ENCODE measurements at regions not wholly inside any gene's neighbourhood (a gene's known extent, or its start where the extent isn't known, plus 50 kb on each side); places are given as distances from the start of the nearest gene placed in this dataset.
"Not testable (repeated sequence)": the region's sequence is repeated elsewhere in the genome, so short reads cannot be mapped to it uniquely, and the experiment has no call there.

DNA sequence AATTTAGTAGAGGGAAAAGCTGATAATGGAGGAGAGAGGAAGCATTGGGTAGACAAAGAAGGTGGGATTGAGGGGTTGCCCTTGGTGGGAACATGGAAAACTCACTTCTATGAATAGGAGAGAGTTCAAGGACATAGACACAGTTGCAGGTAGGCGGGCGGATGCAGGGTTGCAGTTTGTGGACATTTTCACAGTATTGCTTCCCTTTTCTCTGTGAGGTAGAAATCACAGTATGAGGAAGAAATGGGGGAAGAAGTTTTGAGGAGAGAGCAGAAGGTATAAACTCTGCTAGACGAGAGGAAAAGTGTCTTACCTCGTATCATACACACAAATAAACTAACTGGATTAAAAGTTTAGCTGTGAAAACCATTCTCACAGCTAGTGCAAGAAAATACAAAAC, 200.7 kb upstream of the ECI2 start:
- no peak for DNase-seq (ENCODE audit: low read depth, low spot score)

DNA sequence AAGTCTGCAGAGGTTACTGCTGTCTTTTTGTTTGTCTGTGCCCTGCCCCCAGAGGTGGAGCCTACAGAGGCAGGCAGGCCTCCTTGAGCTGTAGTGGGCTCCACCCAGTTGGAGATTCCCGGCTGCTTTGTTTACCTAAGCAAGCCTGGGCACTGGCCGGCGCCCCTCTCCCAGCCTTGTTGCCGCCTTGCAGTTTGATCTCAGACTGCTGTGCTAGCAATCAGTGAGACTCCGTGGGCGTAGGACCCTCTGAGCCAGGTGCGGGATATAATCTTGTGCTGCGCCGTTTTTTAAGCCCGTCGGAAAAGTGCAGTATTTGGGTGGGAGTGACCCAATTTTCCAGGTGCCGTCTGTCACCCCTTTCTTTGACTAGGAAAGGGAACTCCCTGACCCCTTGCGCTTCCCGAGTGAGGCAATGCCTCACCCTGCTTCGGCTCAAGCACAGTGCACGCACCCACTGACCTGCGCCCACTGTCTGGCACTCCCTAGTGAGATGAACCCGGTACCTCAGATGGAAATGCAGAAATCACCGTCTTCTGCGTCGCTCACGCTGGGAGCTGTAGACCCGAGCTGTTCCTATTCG, 198.9 kb upstream of the ECI2 start:
- not testable (repeated sequence) for DNase-seq (ENCODE audit: low read depth, low spot score)

DNA sequence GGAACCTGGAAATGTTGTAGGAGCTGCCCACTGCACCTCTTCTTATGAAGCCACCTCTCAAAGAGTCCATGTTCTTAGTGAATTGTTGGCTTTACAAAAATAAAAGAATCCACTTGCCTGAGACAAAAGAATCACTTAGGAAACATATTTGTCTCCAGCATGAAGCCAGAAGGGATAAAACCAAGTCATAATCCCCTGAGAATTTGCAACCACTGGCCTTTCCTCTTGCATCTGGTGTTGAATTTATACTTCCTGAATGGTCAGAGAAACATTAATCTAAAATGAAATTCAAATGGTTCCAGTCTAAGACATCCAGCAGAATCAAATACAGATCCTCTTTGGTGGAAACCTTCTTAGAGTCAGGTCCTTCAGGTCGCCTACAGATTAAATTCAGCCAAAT, 192.5 kb upstream of the ECI2 start:
- no peak for DNase-seq (ENCODE audit: low read depth, low spot score)

DNA sequence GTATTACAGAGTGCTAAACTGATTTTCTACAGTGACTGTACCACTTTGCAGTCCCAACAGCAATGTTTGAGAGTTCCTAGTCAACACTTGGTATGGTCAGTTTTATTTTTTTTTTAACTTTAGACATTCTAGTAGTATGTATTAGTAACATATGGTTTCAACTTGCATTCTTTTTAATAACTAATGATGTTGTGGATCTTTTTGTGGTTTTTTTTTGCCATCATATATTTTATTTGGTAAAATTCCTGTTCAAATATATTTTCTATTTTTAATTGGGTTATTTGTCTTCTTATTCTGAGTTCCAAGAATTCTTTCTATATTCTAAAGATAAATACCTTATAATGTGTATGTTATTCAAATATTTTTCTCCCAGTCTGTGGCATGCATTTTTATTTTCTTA, 189.4 kb upstream of the ECI2 start:
- DNase-seq (ENCODE audit: low read depth, low spot score) = no peak

DNA sequence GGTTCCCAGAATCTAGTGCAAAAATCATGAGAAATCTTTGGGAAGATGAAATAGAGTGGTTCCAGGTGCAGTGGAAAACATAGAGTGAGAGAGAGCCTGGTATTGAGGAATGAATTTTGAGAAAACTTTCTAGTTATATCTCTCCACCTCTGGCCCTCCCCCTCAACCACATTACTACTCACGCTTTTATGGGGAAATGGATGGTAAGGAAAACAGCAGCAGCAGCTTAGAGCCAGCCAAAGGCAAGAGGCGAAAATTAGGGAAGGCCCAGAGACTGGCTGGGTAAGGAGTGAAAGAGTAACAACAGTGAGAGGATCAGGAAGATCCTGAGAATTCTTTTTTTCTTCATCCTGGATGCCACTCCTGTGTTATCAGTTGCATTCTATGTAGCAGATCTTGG, 187.9 kb upstream of the ECI2 start:
- no peak for DNase-seq (ENCODE audit: low read depth, low spot score)

DNA sequence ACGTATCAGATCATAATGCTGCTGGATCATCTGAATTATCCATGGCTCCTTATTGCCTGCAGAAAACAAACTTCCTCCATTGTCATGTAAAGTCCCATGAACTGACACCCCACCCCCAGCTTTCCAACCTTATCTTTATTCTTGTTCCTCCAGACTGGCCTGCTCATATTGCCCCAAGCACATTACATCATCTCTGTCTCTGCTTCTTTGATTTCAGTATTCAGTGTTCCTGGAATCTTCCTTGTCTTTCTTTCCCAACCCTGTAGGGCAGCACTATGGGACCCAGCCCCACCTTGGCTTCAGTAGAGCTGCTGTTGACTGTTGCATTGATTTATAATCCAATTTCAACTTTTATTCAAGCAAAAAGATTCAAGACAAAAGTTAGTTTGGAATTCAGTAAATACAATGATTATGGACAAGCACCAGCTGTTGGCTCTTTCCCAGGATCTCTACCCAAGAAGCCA, 187.5 kb upstream of the ECI2 start:
- DNase-seq (ENCODE audit: low read depth, low spot score) = no peak

DNA sequence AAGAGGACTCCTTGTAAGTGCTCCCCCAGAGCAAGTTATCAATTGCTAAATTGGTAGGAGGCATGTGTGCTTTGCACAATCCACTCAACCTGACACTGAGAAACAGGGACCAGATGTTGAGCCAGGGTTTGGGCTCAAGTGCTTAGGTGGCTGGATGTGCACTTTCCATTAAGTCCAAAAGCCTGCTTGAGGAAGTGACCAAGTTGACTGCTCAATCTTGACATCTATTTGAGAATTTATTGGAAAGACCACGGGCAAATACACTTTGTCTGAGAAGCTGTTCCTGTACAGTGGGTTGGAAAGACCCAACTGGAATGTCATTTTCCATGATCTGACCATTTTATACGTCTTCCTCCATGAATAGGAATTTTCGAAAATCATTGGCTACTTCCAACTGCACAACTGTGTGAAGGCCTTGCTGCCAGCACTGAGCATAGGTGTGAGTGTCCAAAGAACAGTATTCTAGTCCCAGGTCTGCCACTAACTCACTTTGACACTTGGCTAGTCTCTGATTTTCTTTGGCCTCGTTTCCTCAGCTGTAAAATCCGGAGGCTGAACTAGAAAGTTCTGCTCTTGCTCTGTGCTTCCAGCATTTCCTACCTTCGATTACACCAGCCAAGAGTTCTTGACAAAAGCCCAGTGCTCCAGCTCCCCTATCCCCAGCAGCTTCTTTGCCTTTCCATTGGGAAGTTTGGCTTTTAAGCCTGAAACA, 186.9 kb upstream of the ECI2 start:
- no peak for DNase-seq (ENCODE audit: low read depth, low spot score)

DNA sequence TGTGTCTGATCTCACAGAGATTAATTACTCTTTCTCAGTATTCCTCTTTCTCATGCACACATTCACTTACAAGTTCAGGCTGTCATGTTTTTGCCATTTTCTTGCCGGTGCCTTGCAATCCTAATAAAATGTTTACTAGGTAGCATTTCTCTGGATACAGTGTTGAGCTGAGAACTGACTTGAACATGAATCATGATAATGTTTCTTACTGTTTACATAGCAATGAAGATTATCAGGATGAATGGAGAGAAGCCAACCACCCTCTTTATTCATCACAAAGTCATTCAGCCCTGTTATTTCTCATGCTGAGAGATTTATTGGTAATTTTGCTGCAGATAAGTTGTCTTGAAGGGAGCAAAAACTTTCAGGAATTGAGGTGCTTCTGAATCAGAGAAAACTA, 185.5 kb upstream of the ECI2 start:
- no peak for DNase-seq (ENCODE audit: low read depth, low spot score)

DNA sequence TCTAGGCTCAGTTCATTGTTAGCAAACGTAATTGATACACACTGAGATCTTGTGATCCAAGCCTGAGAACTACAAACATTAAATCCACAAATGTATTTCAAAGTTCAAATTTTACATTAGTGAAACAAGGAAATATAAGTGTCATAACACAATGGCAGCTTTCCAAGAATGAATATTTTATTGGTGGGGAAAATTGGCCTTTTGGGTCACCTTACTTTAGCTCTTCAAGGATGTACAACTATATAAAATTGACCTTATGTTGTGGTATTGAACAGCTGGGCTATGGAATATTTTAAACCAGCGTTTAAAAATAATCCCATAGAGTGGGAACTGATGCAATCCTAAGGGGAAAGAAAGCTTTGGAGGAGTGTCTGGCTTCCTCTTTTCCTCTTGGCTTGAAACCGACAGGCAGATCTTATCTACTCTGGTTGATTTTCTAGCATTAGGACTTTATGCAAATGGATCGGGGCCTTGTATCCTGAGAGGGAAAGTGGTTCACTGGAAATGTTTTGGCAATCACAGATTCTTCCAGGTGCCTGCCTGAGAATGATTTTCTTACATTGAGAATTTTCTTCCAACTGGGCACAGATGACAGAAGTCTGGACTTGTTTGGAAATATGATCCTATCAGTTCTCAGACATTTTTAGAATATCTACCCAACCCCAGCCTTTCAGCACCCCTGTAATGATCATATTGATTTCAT, 184.8 kb upstream of the ECI2 start:
- no peak for DNase-seq (ENCODE audit: low read depth, low spot score)

DNA sequence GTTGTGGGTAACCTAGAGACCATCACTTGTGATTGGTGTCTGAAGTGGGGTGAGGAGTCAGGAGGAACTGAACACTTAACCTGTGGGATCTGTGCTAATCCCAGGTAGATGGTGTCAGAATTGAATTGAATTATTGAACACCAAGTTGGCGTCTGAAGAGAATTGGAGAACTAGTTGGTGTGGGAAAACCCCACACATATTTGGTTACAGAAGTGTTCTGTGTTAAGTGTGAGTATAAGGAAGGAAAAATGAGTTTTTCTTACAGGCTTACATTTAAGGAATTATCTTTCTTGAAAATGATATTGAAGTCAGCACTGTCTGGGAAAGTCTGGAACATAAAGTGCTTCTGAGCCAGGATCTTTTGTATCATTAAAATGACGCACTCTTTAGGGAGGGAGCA, 182.9 kb upstream of the ECI2 start:
- no peak for DNase-seq (ENCODE audit: low read depth, low spot score)

DNA sequence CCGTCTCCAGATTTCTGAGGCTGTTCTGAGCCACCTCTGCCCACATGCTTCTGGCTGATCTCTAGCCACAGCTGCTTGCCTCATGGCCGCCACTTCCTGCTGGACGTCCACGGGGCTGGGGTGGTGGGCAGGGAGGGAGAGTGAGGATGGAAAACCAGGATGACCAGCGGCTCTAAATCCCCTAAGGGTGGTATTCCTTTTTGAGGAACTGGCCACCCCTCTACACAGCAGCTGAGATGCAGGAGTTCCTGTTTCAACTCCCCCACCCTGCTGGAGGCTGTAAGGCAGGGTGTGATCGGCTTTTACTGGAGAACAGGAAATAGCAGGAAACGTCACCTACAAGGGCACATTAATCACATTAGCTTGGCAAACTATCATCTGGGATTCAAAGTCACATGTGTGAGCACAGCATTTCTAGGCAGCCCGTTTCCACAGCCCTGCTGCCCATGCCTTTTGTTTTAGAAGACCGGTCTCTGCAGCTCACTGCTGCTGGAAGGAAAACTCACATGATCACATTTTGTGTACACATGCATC, 181.6 kb upstream of the ECI2 start:
- DNase-seq (ENCODE audit: low read depth, low spot score) = no peak

DNA sequence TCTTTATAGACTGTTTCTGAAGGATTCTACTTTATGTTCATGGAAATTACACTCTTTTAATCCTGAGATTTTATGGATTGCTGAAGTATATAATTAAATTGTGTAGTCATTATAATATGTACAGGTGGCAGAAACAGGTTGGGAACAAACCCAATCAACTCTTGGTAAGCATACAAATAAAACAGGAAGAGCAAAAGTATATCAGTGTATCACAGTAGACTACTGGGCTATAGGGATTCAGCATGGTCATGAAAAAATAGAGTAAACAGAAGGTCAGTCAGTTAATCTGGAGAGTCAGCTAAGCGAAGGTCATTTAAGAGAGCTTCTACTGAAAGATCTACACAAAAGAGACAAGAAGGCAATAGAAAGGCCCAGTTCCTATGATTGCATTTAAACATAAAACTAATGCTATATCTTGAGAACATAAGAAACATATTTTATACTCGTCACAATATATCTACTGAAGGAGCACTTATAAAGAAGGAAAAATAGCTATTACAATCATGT, 178.9 kb upstream of the ECI2 start:
- DNase-seq (ENCODE audit: low read depth, low spot score) = no peak

DNA sequence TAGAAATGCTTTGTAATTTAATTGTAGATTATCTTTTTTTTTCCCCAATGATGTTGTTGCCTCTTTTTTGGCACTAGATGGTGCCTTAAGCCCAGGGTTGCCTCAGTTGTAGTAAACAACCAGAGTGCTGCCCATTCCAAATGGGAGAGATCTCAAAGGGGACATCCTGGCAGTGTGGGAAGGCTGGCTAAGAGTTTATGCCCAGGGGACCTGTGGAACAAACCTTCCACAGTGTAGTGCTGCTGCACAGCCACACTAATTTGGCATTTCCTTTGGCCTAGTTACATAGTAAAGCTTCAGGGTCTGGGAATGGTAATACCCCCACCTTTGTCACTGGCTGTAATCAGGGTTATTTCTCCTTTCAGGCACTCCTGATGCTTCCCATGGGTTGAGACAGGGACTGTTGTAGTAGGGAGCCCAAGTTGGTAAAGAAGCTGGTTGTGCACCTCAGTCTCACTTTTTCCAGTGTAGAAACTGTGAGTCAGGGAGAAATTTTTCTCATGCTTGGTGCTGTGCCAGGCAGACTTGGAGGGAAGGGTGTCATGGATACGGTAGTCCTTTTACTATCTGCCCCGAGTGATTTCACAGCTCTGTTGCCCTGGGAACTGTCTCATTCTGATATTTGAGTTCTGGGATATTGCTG, 177.8 kb upstream of the ECI2 start:
- DNase-seq (ENCODE audit: low read depth, low spot score) = no peak

DNA sequence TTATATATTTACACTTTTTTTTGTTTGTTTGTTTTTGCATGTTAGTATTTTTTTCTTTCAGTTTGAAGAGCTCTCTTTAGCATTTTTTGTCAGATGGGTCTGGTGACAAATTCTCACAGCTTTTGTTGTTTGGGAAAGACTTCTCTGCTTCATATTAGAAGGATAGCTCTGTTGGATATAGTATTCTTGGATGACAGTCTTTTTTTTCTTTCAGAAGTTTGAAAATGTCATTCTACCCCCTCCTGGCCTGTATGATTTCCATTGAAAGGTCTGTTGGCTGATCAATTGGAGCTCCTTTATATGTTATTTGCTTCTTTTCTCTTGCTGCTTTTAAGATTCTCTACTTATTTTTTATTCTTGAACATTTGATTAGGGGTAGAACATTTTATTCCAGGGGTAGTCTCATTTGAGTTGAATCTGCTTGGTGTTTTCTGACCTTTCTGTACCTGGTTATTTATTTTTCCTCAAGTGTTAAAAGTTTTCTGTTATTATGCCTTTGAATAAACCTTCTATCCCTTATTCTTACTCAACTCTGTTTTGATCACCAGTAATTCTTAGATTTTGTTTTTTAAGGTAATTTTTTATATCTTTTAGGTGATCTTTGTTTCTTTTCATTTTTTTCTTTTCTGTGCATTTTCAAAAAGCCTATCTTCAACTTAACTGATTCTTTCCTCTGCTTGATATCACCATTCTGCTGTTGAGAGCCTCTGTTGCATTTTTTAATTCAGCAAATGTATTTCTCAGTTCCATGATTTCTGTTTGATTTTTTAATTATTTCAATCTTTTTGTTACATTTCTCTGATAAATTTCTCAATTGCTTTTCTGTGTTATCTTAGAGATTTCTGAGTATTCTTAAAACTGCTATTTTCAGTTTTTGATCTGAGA, 176.8 kb upstream of the ECI2 start:
- DNase-seq (ENCODE audit: low read depth, low spot score) = no peak

DNA sequence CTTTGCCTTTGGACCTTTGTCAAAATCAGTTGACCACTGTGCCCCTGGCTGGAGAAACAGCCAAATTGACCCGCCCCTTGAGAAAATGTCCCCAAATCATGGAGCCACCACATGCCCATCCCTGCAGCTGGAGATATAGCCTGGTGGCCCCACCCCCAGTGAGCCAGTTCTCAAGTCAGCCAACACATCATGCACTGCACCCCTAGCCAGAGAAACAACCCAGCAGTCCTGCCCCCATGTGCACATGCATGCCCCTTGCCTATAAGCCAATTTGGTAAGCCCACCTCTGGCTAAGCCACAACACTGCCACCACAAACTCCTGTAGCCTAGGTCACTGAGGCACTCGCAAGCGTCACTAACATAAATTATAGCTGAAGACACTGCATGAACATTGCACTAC, 174.2 kb upstream of the ECI2 start:
- no peak for DNase-seq (ENCODE audit: low read depth, low spot score)

DNA sequence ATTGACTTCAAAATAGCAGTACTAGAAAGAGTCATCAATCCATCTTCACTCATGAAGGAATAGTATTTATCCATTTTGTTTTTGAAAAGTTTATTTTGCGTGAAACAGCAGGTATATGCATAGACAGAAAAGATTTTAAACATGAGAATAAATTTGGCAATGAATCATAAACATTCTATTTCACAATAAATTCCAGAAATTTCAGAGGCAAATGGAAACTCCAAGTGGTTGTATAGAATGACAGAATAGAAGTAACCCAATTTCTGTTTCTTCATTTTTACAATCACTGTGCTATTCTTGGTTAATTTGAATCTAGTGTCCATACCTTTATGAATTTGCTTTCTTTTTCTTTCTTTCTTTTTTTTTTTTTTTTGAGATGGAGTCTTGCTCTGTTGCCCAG, 173.0 kb upstream of the ECI2 start:
- DNase-seq (ENCODE audit: low read depth, low spot score) = no peak

DNA sequence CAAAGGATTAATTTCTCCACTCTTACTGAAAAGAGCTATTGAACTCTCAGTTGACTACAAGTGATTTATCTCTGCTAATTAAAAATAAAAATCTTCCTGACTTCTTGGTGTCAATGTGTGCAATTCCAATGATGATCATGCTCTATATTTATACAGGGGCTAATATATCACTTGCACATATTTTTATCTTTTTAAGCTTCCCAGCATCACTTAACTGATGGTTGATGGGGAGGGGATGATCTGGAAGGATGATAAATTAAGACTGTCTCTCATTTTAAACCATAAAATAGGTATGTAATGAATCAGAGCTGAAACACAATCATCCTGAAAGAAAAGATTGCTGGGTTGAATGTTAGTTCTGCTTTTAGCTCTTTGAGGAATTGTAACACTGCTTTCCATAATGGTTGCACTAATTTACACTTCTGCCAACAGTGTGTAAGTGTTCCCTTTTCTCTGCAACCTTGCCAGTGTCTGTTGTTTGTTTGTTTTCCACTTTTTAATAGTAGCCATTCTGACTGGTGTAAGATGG, 169.6 kb upstream of the ECI2 start:
- DNase-seq (ENCODE audit: low read depth, low spot score) = no peak

DNA sequence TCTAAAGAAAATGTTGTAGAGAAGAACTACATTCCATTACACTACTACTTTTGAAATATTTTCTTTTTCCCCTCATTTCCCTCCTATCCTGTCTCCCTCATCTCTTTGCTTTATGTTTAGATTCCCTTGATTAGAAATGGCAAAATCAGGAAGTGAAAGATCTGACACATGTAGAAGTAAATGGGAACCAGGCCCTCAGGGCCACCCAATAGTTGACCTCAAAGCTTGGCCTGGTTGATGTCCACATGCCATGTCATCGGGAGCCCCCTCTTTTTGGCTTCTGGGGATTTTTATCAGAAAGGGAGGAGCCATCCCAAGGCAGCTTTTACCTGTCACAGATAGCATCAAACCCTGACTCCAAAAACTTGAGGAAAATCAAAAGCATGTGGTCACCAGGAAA, 168.3 kb upstream of the ECI2 start:
- no peak for DNase-seq (ENCODE audit: low read depth, low spot score)

DNA sequence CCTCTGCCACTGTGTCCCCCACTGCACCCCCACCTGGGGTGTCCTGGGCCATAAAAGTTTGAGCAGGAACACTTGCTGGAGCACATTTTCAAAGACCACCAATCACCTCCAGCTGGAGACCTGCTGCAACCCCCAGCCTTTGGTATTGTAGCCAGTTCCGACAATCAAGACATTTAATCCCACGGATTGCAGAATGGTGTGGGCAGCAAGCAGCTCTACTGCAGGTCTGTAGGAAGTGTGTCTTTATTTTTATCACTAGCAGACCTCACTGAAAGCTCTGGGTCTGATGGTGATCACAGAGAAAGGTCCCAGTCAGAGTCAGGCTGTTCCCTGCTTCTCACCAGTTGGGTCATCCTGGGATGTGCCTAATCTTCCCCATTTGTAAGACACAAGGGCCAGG, 167.1 kb upstream of the ECI2 start:
- DNase-seq (ENCODE audit: low read depth, low spot score) = no peak

DNA sequence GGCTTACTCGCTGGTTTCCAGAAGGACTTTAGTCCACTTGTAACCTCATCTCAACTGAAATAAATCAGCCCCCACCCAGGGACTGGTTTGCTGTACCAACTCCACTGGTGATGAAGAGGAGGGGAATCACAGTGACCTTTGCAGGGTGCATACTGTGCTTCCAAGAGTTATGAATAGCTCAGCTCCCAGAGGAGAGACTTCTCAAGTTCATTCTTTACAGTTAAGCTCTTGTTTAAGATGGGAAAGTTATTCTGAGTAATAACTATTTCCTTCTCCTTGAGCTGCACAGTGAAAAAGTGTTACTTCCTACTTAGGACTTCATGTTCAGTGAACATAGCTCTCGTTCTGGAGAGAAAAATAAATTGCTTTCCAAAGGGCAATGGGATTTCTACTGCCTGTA, 166.5 kb upstream of the ECI2 start:
- DNase-seq (ENCODE audit: low read depth, low spot score) = no peak

DNA sequence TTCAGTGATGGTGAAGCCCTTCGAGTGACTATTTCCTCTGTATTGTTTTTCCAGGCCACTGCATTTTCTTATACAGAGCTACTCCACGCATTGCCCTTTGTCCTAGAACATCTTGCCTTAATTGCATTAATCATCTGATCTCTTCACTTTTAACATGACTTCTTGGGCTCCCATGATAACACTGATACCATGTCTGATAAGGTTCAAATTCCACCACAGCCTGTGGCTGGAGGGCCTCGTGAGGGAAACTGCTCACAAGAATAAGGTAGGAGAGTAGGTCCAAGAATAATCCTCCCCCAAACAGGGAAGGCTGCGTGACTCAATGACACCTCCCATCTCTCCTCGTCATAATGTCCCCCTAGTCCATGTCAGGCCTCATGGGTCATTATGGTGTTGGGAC, 165.5 kb upstream of the ECI2 start:
- no peak for DNase-seq (ENCODE audit: low read depth, low spot score)
